ENCODE measurements at regions not wholly inside any gene's neighbourhood (a gene's known extent, or its start where the extent isn't known, plus 50 kb on each side); places are given as distances from the start of the nearest gene placed in this dataset.

DNA sequence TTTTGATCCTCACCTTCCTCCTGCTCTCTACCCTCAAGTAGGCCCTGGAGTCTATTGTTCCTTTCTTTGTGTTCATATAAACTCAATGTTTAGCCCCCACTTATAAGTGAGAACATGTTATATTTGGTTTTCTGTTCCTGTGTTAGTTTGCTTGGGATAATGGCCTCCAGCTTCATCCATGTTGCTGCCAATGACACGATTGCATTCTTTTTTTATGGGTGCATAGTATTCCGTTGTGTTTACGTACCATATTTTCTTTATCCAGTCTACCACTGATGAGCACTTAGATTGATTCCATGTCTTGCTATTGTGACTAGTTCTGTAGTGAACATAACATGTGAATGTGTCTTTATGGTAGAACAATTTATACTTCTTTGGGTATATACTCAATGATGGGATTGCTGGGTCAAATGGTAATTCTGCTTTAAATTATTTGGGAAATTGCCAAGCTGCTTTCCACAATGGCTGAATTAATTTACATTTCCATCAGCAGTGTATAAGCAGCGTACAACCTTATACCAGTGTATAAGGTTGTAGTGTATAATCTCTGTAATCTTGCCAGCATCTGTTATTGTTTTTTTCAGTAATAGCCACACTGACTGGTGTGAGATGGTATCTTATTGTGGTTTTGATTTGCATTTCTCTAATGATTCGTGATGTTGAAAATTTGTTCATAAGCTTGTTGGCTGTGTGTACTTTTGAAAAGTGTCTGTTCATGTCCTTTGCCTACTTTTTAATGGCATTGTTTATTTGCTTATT is 288.9 kb downstream of the KCNRG start:
- no peak for DNase-seq (ENCODE audit: low spot score)
- no peak overlapping the region for H3K27ac ChIP-seq (ENCODE audit: low read depth, low read length, poor library complexity, severe bottlenecking)
- ChIA-PET POLR2A (ENCODE audit: low non-redundant PET) (no interaction called here), CTCF (no interaction called here)
- H3K9me3 ChIP-seq (ENCODE audit: low read depth, low read length, poor library complexity, severe bottlenecking) = no peaks in the 10 kb centered on the region
- intact Hi-C loops (cut with micrococcal nuclease; ENCODE audit: unreplicated experiment) = no loop called here
- no TSS peak for BruUV-seq (replicated peaks)
- no peaks in the 10 kb centered on the region for H3K4me1 ChIP-seq (ENCODE audit: insufficient read depth, low read length, poor library complexity, severe bottlenecking)
- H3K27me3 ChIP-seq (replicated peaks; ENCODE audit: insufficient read depth, low read depth, low read length, poor library complexity) = no peaks in the 10 kb centered on the region
- H3K36me3 ChIP-seq (ENCODE audit: insufficient read depth, low read length, poor library complexity, severe bottlenecking) = no peaks in the 10 kb centered on the region
- no peak overlapping the region for H3K4me3 ChIP-seq (ENCODE audit: low read depth, low read length, poor library complexity, severe bottlenecking)
- TF ChIP-seq, protein P1, sequence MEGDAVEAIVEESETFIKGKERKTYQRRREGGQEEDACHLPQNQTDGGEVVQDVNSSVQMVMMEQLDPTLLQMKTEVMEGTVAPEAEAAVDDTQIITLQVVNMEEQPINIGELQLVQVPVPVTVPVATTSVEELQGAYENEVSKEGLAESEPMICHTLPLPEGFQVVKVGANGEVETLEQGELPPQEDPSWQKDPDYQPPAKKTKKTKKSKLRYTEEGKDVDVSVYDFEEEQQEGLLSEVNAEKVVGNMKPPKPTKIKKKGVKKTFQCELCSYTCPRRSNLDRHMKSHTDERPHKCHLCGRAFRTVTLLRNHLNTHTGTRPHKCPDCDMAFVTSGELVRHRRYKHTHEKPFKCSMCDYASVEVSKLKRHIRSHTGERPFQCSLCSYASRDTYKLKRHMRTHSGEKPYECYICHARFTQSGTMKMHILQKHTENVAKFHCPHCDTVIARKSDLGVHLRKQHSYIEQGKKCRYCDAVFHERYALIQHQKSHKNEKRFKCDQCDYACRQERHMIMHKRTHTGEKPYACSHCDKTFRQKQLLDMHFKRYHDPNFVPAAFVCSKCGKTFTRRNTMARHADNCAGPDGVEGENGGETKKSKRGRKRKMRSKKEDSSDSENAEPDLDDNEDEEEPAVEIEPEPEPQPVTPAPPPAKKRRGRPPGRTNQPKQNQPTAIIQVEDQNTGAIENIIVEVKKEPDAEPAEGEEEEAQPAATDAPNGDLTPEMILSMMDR (conservative IDR thresholded peaks at IDR 0.05; ENCODE audit: low read depth, low read length) = no peak
- TF ChIP-seq EZH2 (IDR thresholded peaks at IDR 0.05; ENCODE audit: borderline replicate concordance, low read depth, low read length, poor library complexity, severe bottlenecking) = no peak

DNA sequence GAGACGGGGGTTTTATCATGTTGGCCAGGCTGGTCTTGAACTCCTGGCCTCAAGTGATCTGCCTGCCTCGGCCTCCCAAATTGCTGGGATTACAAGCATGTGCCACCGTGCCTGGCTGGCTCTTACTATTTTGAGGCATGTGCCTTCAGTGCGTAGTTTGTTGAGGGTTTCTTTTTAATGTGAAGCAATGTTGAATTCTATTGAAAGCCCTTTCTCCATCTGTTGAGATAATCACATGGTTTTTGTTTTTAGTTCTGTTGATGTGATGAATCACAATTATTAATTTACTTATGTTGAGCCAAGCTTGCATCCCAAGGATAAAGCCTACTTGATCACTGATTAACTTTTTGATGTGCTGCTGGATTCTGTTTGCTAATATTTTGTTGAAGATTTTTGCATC is 290.9 kb downstream of the KCNRG start:
- no peak for DNase-seq (ENCODE audit: low spot score)
- ChIA-PET CTCF (no interaction called here), POLR2A (ENCODE audit: low non-redundant PET) (interaction anchor here (0.7 kb wide), 1 partner anchor 530 kb away, joined by 12 read pairs; no protein-coding TSS in a partner anchor)
- BruUV-seq (replicated peaks) = no TSS peak
- Histone ChIP-seq H3K9me3 (ENCODE audit: low read depth, low read length, poor library complexity, severe bottlenecking) (no peaks in the 10 kb centered on the region), H3K36me3 (ENCODE audit: insufficient read depth, low read length, poor library complexity, severe bottlenecking) (no peaks in the 10 kb centered on the region), H3K4me1 (ENCODE audit: insufficient read depth, low read length, poor library complexity, severe bottlenecking) (no peaks in the 10 kb centered on the region), H3K27ac (ENCODE audit: low read depth, low read length, poor library complexity, severe bottlenecking) (no peak overlapping the region), H3K27me3 (replicated peaks; ENCODE audit: insufficient read depth, low read depth, low read length, poor library complexity) (no peaks in the 10 kb centered on the region), H3K4me3 (ENCODE audit: low read depth, low read length, poor library complexity, severe bottlenecking) (no peak overlapping the region)
- TF ChIP-seq EZH2 (IDR thresholded peaks at IDR 0.05; ENCODE audit: borderline replicate concordance, low read depth, low read length, poor library complexity, severe bottlenecking) = no peak
- TF ChIP-seq, protein P1 (conservative IDR thresholded peaks at IDR 0.05; ENCODE audit: low read depth, low read length) = no peak
- intact Hi-C loops (cut with micrococcal nuclease; ENCODE audit: unreplicated experiment) = no loop called here

DNA sequence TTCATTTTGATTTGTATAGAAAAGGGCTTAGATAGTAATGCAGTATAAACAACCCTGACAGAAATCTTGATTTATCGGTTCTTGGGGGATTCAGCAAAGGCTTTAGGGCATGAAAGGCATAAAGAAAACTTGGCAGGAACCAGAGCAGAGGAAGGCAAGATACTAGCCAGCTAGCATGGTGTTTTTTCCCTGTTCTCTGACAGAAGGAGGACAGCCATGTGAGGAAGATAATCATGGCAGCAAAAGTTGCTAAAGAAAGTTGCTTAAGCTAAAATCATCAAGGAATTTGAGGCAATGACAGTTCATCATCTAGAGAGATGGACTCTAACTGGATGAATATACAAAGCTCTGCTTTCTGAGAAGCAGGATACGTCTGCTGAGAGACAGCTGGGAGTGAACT is 294.1 kb downstream of the KCNRG start:
- BruUV-seq (replicated peaks) = no TSS peak
- peaks cover 8% of the 10 kb centered on the region for H3K4me1 ChIP-seq (ENCODE audit: insufficient read depth, low read length, poor library complexity, severe bottlenecking)
- POLR2A ChIA-PET (ENCODE audit: low non-redundant PET) = no interaction called here
- no peak overlapping the region for H3K27ac ChIP-seq (ENCODE audit: low read depth, low read length, poor library complexity, severe bottlenecking)
- CTCF ChIA-PET = no interaction called here
- no peak for DNase-seq (ENCODE audit: low spot score)
- intact Hi-C loops (cut with micrococcal nuclease; ENCODE audit: unreplicated experiment) = no loop called here
- no peaks in the 10 kb centered on the region for H3K36me3 ChIP-seq (ENCODE audit: insufficient read depth, low read length, poor library complexity, severe bottlenecking)
- H3K4me3 ChIP-seq (ENCODE audit: low read depth, low read length, poor library complexity, severe bottlenecking) = no peak overlapping the region
- no peaks in the 10 kb centered on the region for H3K9me3 ChIP-seq (ENCODE audit: low read depth, low read length, poor library complexity, severe bottlenecking)
- no peaks in the 10 kb centered on the region for H3K27me3 ChIP-seq (replicated peaks; ENCODE audit: insufficient read depth, low read depth, low read length, poor library complexity)
- TF ChIP-seq, protein P1 (conservative IDR thresholded peaks at IDR 0.05; ENCODE audit: low read depth, low read length) = no peak
- TF ChIP-seq EZH2 (IDR thresholded peaks at IDR 0.05; ENCODE audit: borderline replicate concordance, low read depth, low read length, poor library complexity, severe bottlenecking) = no peak
